Bronchial epithelial cell (primary cell): ENCODE measurements at regions not wholly inside any gene's neighbourhood (a gene's known extent, or its start where the extent isn't known, plus 50 kb on each side); places are given as distances from the start of the nearest gene placed in this dataset.
"Not testable (repeated sequence)": the region's sequence is repeated elsewhere in the genome, so short reads cannot be mapped to it uniquely, and the experiment has no call there.

Experiments used
- DNase-seq: peaks from one replicate; pipeline ENCODE4 v3.0.0-alpha.2; 2010; ENCODE audit warnings: low read depth
- FAIRE-seq: peaks from 2 replicates; lab custom pipeline; 2011; peaks lifted over from hg19 to GRCh38; lab: Jason Lieb, UNC
- H3K27me3 ChIP-seq: 2 replicates; pipeline ENCODE4 v1.5.1; 2011; ENCODE audit warnings: low read length; ENCODE audit not compliant: control insufficient read depth, insufficient read depth
- H3K36me3 ChIP-seq: 2 replicates; pipeline ENCODE4 v1.5.1; 2011; ENCODE audit warnings: low read length; ENCODE audit not compliant: control insufficient read depth, insufficient read depth
- H3K4me3 ChIP-seq: 2 replicates; pipeline ENCODE4 v1.5.1; 2011; ENCODE audit warnings: mild to moderate bottlenecking, low read depth, low read length, control low read depth
- TF ChIP-seq, protein P1 (sequence below): IDR thresholded peaks from 2 replicates; pipeline ENCODE4 v1.5.1; 2011; ENCODE audit warnings: mild to moderate bottlenecking, moderate library complexity, low read length, control low read depth, inconsistent platforms; ENCODE audit not compliant: insufficient read depth, severe bottlenecking

DNA sequence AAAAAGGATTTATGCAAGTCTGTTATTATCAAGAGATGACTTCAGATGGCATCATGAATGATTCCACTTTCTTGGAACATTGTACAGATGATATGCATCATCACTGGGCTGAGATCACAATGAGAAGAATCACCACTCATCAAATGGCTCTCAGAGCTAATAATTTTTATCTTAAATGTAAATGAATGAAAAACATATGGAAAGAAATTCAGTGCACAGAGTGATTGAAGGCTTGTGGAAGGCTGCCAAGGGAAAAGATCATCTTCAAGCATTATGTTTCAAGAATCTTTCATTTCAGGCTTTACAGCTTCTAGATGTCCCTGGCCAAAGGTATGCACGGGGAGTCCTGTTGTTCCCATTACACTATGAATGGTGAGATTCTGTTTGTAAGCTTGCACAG is 955.7 kb downstream of the TTLL7 start:
- Histone ChIP-seq H3K27me3 (no peaks in the 10 kb centered on the region), H3K36me3 (no peaks in the 10 kb centered on the region), H3K4me3 (no peak overlapping the region)
- TF ChIP-seq, protein P1, sequence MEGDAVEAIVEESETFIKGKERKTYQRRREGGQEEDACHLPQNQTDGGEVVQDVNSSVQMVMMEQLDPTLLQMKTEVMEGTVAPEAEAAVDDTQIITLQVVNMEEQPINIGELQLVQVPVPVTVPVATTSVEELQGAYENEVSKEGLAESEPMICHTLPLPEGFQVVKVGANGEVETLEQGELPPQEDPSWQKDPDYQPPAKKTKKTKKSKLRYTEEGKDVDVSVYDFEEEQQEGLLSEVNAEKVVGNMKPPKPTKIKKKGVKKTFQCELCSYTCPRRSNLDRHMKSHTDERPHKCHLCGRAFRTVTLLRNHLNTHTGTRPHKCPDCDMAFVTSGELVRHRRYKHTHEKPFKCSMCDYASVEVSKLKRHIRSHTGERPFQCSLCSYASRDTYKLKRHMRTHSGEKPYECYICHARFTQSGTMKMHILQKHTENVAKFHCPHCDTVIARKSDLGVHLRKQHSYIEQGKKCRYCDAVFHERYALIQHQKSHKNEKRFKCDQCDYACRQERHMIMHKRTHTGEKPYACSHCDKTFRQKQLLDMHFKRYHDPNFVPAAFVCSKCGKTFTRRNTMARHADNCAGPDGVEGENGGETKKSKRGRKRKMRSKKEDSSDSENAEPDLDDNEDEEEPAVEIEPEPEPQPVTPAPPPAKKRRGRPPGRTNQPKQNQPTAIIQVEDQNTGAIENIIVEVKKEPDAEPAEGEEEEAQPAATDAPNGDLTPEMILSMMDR: no peak
- FAIRE-seq: no peak
- no peak for DNase-seq

DNA sequence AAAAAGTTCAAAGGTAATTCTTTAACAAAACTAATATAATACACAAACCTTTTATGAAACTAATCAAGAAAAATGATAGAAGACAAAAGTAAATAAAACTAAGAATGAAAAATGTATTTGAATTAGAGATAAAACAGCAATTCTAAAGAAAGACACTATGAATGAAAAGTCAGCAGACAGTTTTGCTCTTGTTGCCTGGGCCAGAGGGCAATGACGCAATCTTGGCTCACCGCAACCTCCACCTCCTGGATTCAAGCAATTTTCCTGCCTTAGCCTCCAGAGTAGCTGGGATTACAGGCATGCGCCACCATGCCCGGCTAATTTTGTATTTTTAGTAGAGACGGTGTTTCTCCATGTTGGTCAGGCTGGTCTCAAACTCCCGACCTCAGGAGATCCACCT is 959.8 kb downstream of the TTLL7 start:
- not testable (repeated sequence) for H3K4me3 ChIP-seq

DNA sequence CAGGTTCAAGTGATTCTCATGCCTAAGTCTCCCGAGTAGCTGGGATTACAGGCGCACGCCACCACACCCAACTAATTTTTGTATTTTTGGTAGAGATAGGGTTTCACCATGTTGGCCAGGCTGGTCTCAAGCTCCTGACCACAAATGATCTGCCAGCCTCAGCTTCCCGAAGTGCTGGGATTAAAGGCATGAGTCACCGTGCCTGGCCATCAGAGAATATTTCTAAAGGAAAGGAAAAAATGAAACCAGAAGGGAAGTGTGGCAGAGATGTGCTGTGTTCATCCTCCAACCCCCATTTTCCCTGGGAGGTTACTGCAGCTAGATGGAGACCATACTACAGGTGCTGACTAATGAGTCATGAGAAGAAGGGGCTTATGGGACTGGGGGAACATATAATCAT is 964.1 kb downstream of the TTLL7 start:
- no peaks in the 10 kb centered on the region for H3K36me3 ChIP-seq
- DNase-seq: peak; percentile 15
- FAIRE-seq: no peak
- no peaks in the 10 kb centered on the region for H3K27me3 ChIP-seq
- TF ChIP-seq, protein P1: no peak
- H3K4me3 ChIP-seq: no peak overlapping the region

More for the DNA sequence above, 959.8 kb downstream of the TTLL7 start:
- H3K27me3 ChIP-seq, FAIRE-seq, DNase-seq, H3K36me3 ChIP-seq: not testable (repeated sequence)

DNA sequence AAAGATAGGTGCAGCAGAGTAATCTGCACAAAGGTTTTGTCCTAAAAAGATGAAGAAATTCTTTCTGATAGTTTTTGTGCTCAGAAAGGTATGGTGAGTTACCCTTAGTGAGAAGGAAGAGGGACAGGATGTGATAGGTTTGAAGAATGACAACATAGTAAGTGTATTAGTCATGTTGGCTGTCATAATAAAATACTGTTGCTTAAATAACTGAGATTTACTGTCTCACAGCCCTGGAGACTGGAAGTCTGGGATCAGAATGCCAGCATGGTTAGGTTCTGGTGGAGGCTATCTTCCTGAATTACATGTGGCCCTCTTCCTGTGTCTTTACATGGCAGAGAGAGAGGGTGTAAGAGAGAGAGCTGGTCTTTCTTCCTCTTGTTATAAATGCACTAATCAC is 965.2 kb downstream of the TTLL7 start:
- H3K4me3 ChIP-seq: no peak overlapping the region
- no peak for FAIRE-seq
- no peaks in the 10 kb centered on the region for H3K36me3 ChIP-seq
- TF ChIP-seq, protein P1: no peak
- peak; percentile 78 for DNase-seq
- no peaks in the 10 kb centered on the region for H3K27me3 ChIP-seq

DNA sequence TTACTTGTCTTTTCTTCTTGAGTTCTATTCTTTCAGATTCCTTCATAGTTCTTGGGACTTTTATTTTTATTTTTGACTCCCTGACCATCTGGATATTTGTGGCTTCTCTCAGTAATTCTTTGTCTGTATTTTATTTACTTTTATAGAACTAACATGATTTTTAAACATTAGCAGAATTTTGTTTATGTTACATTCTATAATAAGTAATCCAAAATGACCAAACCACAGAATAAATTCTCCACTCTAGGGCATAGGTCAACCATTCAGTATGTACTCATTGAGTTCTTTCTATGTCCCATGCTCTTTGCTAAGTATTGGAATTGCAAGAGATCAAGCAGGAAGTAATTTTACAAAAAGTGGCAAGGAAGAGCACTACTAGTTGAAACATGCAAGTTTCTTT is 969.0 kb downstream of the TTLL7 start:
- Histone ChIP-seq H3K36me3 (no peaks in the 10 kb centered on the region), H3K4me3 (no peak overlapping the region), H3K27me3 (no peaks in the 10 kb centered on the region)
- DNase-seq: peak; percentile 15
- no peak for FAIRE-seq
- TF ChIP-seq, protein P1: no peak

DNA sequence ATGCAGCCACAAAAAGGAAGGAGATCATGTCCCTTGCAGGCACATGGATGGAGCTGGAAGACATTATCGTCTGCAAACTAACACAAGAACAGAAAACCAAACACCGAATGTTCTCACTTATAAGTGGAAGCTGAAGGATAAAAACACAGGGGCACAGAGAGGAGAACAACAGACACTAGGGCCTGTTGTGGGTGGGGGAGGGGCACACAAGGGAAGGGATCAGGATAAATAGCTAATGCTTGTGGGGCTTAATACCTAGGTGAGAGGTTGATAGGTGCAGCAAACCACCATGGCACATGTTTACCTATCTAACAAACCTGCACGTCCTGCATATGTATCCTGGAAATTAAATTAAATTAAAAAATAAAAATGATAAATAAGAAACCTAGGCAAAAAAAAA is 969.9 kb downstream of the TTLL7 start:
- Histone ChIP-seq H3K4me3 (no peak overlapping the region), H3K27me3 (no peaks in the 10 kb centered on the region), H3K36me3 (no peaks in the 10 kb centered on the region)
- TF ChIP-seq, protein P1: no peak
- DNase-seq (no peak), FAIRE-seq (no peak)
